Skeletal muscle tissue (tissue), 3 donors: ENCODE measurements at regions not wholly inside any gene's neighbourhood (a gene's known extent, or its start where the extent isn't known, plus 50 kb on each side); places are given as distances from the start of the nearest gene placed in this dataset.

Source experiments
- H3K27ac ChIP-seq: one replicate; pipeline ENCODE4 v1.7.0; 2013; ENCODE audit warnings: mild to moderate bottlenecking, low read depth, low read length, inconsistent platforms
- H3K27me3 ChIP-seq, 3 donors: one replicate each; pipeline ENCODE4 v1.7.0; 2013; ENCODE audit warnings: low read length in 3 of 3; ENCODE audit not compliant: control insufficient read depth in 3 of 3, insufficient read depth in 3 of 3
- H3K36me3 ChIP-seq, 3 donors: one replicate each; pipeline ENCODE4 v1.7.0; 2013; ENCODE audit warnings: low read length in 3 of 3; ENCODE audit not compliant: control insufficient read depth in 3 of 3, insufficient read depth in 3 of 3
- H3K4me1 ChIP-seq, 3 donors: one replicate each; pipeline ENCODE4 v1.7.0; 2013; ENCODE audit warnings: low read length in 3 of 3, mild to moderate bottlenecking in 3 of 3; ENCODE audit not compliant: control insufficient read depth in 3 of 3, insufficient read depth in 3 of 3
- H3K4me3 ChIP-seq, 3 donors: one replicate each; pipeline ENCODE4 v1.7.0; 2013; ENCODE audit warnings: low read length in 3 of 3
- H3K9ac ChIP-seq, 3 donors: one replicate each; pipeline ENCODE4 v1.7.0; 2013; ENCODE audit warnings: low read length in 3 of 3, mild to moderate bottlenecking in 3 of 3, moderate library complexity in 2 of 3, low read depth in 1 of 3
- H3K9me3 ChIP-seq, 3 donors: one replicate each; pipeline ENCODE4 v1.7.0; 2013; ENCODE audit warnings: low read length in 3 of 3; ENCODE audit not compliant: control insufficient read depth in 3 of 3
- donor health status: Osteomylitis.

DNA sequence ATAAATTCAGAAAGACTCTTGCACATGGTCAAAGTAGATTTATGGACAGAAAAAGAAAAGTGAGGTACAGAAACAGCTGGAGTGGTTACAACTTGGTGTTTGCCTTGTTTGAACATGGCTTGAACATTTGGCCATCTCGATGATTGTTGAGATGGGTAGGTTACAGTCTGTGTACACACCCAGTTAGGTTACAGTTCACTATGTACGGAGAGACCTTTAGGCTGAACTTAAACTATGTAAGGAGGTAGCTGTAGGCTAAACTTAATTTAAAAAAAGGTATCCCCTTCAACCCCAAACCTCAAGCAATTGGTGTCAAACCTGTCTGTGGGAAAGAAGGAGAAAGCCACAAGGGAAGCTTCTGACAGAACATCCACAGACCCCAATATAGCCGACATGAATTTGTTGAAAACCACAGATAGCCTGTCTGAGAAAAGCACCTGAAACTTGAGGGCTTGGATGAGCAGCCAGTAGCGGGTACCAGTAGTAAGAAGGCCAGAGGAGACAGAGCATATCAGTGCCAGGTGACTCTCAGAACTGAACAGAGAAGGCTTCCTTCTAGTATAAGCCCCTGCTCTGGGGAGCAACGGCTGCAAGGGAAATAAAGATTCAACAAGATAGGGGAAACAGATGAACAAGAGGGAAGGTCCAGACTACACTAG, 247.9 kb upstream of the GALNTL6 start:
- Histone ChIP-seq H3K9me3 (no peaks in the 10 kb centered on the region), H3K36me3 (no peaks in the 10 kb centered on the region), H3K27ac (no peak overlapping the region), H3K9ac (no peak overlapping the region), H3K27me3 (no peaks in the 10 kb centered on the region), H3K4me1 (no peaks in the 10 kb centered on the region), H3K4me3 (no peak overlapping the region)

DNA sequence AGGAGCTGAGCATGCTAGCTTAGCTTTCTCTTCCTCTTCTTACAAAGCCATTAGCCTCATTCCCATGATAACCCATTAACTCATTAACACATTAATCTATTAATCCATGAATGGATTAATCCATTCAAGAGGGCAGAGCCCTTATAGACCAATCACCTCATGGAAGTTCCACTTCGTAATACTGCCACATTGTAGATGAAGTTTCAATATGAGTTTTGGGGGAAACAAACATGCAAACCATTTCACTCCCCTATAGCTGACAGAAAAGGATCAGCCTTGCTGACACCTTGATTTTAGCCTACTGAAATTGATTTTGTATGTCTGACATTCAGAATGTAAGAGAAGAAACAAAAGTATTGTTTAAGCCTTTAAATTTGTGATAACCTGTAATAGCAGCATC, 251.8 kb upstream of the GALNTL6 start:
- Histone ChIP-seq H3K9me3 (no peaks in the 10 kb centered on the region), H3K36me3 (no peaks in the 10 kb centered on the region), H3K9ac (no peak overlapping the region), H3K27ac (no peak overlapping the region), H3K4me1 (no peaks in the 10 kb centered on the region), H3K27me3 (no peaks in the 10 kb centered on the region), H3K4me3 (no peak overlapping the region)

DNA sequence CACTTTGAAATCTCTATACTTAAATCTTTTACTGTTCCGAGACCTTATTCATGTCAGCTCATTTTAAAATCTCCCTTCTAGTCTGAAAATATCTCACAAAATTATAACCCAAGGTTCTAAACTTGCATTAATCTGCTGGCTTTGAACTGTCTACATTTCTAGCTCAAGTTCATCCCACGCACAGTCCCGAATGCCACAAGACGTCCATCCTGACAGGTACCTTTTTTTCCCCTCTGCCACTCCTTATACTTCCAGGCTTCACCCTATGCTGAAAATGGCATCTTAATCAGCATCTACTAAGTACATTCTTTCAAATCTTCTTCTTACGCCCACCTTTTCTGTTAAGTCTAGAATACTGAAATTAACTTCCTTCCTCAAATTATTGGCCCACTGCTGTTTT, 259.2 kb upstream of the GALNTL6 start:
- no peaks in the 10 kb centered on the region for H3K27me3 ChIP-seq
- no peaks in the 10 kb centered on the region for H3K9me3 ChIP-seq
- H3K9ac ChIP-seq, result no peak overlapping the region
- no peak overlapping the region for H3K4me3 ChIP-seq
- no peak overlapping the region for H3K27ac ChIP-seq
- H3K4me1 ChIP-seq, result no peaks in the 10 kb centered on the region
- H3K36me3 ChIP-seq, result no peaks in the 10 kb centered on the region

DNA sequence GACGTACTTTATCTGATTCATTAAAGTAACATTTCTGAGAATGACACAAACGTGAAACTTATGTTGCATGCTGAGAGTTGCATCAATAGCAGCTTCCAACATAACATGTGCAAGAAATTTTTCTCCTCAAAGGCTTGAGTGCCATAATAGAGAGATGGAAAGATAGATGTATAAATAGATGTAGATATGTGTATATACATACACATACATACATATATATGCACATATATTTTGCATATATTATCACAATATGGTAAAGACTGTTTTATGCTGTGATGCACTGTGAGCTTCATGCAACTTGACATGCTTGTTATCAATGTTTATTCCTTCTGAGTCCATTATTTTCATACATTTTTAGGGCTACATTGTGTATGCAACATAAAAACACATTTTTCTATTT, 270.6 kb upstream of the GALNTL6 start:
- H3K9me3 ChIP-seq, result no peaks in the 10 kb centered on the region
- no peak overlapping the region for H3K27ac ChIP-seq
- H3K27me3 ChIP-seq, result no peaks in the 10 kb centered on the region
- H3K4me3 ChIP-seq, result no peak overlapping the region
- H3K9ac ChIP-seq, result no peak overlapping the region
- no peaks in the 10 kb centered on the region for H3K36me3 ChIP-seq
- no peaks in the 10 kb centered on the region for H3K4me1 ChIP-seq

DNA sequence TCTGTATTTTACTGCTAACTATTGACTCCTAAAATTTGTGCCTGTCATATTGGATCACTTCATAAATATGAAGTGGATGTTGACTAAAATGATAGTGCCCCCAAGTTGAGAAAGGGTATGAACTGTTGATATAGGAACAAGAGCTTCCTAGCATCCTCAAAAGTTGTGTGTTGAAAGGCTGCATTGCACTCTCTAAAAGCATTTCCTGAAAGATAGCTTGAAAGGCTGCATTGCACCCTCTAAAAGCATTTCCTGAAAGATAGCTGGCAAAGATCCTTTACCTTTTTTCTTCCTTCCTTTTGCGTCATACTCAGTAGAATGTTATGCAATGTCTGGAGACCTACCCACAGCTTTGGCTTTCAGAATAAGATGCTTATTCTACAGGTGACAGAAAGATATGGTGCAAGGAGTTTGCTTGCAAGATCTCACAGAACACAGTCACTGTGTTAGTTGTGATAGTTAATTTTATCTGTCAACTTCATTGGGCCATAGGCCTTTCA, 274.6 kb upstream of the GALNTL6 start:
- no peak overlapping the region for H3K4me3 ChIP-seq
- no peak overlapping the region for H3K9ac ChIP-seq
- no peaks in the 10 kb centered on the region for H3K4me1 ChIP-seq
- H3K27me3 ChIP-seq, result no peaks in the 10 kb centered on the region
- peaks cover 0 to 2% (median 0%) of the 10 kb centered on the region in 3 donors for H3K9me3 ChIP-seq
- H3K27ac ChIP-seq, result no peak overlapping the region
- H3K36me3 ChIP-seq, result no peaks in the 10 kb centered on the region

DNA sequence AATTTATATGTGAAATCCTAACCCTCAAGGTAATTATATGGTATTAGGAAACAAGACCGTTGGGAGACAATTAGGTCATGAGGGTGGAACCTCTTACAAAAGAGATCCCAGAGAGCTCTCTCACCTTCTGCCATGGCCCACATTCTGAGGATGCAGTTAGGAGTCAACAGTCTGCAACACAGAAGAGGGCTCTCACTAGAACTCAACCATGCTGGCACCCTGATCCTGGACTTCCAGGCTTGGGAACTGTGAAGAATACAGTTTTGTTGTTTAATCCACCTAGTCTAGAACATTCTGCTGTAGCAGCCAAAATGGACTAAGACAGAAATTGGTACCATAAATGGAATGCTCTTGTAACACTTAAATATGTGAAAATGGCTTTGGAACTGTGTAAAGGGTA, 278.8 kb upstream of the GALNTL6 start:
- Histone ChIP-seq H3K27me3 (no peaks in the 10 kb centered on the region), H3K4me1 (no peaks in the 10 kb centered on the region), H3K9me3 (peaks cover 0 to 2% (median 0%) of the 10 kb centered on the region in 3 donors), H3K4me3 (no peak overlapping the region), H3K27ac (no peak overlapping the region), H3K9ac (no peak overlapping the region), H3K36me3 (no peaks in the 10 kb centered on the region)

DNA sequence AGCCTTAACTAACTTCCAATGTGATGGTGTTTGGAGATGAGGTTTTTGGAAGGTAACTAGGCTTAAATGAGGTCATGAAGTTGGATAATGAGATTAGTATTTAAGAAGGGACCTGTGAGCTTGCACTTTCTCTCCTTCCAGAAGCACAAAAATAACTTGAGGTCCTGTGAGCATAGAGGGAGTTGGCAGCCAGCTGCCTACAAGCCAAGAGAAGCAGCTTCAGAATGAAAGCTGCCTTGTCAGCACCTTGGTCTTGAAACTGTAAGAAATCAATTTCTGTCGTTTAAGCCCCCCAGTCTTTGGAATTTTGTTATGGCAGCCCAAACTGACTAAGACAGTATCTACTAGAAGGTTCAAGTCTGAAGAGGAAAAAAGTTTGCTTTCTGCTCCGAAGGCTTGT, 280.2 kb upstream of the GALNTL6 start:
- Histone ChIP-seq H3K9me3 (peaks cover 0 to 2% (median 0%) of the 10 kb centered on the region in 3 donors), H3K9ac (no peak overlapping the region), H3K4me3 (peak overlapping the region in 1 of 3 donors; percentile 39), H3K4me1 (no peaks in the 10 kb centered on the region), H3K27me3 (no peaks in the 10 kb centered on the region), H3K27ac (no peak overlapping the region), H3K36me3 (no peaks in the 10 kb centered on the region)

DNA sequence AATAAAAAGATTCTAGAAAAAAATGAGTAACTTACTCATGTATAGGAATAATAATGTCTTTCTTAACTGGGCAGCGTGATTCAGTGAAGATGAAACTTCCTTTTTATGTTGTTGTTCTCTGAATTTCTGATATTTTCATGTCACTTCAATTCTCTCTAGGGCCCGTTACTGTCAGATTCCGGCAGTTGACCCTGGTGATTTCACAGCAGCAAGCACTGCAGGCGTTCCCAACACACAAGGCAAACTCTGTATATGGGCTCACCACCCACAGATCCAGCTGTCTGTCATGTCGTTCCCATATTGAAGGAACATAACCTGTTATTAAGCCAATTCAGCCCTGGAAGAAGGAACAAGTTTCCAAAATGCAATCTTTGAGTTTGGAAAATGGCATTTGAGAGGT, 288.3 kb upstream of the GALNTL6 start:
- no peaks in the 10 kb centered on the region for H3K9me3 ChIP-seq
- no peak overlapping the region for H3K9ac ChIP-seq
- H3K27me3 ChIP-seq, result no peaks in the 10 kb centered on the region
- no peak overlapping the region for H3K4me3 ChIP-seq
- H3K27ac ChIP-seq, result no peak overlapping the region
- H3K36me3 ChIP-seq, result no peaks in the 10 kb centered on the region
- H3K4me1 ChIP-seq, result no peaks in the 10 kb centered on the region

DNA sequence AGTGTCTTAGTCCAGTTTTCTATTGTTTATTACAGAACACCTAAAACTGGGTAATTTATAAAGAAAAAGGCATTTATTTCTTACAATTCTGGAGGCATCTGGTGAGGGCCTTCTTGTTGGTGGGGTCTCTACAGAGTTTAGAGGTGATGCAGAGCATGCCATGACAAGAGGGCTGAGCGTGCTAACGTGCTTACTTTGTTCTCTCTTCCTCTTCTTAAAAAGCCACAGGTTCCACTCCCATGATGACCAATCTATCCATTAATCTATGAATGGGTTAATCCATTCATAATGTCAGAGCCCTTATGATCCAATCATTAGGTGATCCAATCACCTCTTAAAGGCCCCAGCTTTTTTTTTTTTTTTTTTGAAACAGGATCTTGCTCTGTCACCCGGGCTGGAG, 291.5 kb upstream of the GALNTL6 start:
- Histone ChIP-seq H3K36me3 (no peaks in the 10 kb centered on the region), H3K4me1 (no peaks in the 10 kb centered on the region), H3K27me3 (no peaks in the 10 kb centered on the region), H3K4me3 (no peak overlapping the region), H3K9ac (no peak overlapping the region), H3K27ac (no peak overlapping the region), H3K9me3 (no peaks in the 10 kb centered on the region)

DNA sequence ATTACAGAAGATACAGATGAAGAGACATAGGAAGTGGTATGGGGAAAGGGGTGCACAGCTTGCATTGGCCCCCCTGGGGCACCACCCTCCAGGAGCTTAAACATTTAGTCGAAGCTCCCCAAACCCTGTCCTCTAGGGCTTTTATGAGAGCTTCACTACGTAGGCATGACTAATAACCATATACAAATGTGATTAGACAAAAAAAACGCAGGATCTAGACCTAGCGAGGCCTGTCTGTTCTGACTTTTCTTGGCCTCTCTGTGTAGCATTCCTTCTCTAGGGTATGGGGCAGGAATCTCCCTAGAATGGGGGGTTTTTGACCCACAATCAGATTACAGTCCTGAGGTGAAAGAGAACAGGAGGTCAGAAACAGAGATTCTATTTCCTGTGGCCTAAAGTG, 293.7 kb upstream of the GALNTL6 start:
- Histone ChIP-seq H3K4me1 (no peaks in the 10 kb centered on the region), H3K27ac (no peak overlapping the region), H3K4me3 (no peak overlapping the region), H3K9me3 (no peaks in the 10 kb centered on the region), H3K36me3 (no peaks in the 10 kb centered on the region), H3K9ac (no peak overlapping the region), H3K27me3 (no peaks in the 10 kb centered on the region)
